Activated T-cell treated with anti-CD3 and anti-CD28 coated beads for 48 hours (primary cell): ENCODE measurements at regions not wholly inside any gene's neighbourhood (a gene's known extent, or its start where the extent isn't known, plus 50 kb on each side); places are given as distances from the start of the nearest gene placed in this dataset.

Experiments
- DNase-seq: peaks from one replicate; pipeline ENCODE4 v3.0.0-alpha.2; 2020; ENCODE audit warnings: low read depth

DNA sequence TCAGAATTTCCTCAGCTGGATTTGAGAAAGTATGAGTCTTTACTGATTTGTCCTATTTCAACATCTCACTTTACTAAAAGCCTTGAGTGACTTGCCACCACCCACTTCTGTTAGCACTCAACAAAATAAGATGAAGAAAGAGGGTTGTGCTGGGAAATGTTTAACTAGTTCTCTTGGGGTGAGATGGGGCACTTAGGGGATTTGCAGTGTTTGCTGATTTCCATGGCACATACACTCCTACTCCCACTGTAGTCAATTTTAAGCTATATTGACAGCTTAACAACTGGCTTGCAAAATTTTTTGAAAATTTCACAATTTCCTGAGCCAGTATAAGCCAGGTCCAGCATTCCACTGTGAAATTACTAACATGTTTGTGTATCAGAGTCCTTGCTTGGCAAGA is 463.1 kb upstream of the ARHGEF26 start:
- no peak for DNase-seq

DNA sequence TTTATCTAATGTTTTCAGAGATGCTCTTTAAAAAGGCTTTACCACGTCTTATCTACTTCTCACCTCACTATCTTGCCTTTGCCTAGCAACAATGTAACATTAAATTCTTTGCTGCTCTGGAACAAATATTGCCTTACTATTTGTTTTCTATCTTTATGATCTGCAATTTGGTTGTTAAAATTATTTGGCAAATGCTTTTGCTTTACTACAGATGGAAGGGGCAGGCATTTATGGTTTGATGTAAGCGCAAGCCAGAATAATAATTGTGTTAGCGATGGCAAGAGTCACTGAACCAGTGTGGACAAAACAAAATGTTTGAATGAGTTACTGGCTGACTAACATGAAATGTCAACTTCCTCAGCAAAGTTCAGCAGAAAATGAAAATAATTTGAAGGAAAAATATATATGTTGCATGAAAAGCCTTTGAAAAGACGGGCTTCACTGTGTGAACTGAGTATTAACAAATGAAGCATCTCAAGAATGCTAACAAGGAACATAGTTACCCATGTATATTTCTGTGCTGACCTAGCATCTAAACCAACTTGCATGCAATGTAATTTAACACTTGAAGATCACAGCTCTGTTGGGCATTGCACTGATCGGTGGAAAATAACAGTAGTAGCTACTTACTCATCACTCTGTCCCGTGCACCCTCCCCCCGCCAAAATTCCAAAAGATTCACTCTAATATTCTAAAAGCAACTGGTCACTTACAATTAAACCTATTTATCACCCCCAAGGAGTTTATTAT is 454.0 kb upstream of the ARHGEF26 start:
- no peak for DNase-seq

DNA sequence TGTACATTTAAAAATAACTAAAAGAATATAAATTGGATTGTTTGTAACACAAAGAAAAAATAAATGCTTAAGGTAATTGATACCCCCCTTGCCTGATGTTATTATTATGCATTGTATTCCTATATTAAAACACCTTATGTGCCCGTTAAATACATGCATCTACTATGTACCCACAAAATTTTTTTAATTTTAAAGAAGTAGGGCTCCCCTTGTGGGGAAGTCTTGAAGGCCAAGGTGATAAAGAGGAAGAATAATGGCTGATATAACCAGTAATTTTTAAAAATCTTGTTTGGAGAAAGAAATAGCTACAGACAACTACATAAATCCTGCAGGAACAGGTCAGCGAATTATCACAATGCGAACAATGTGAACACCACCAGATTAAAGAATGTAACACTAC is 451.7 kb upstream of the ARHGEF26 start:
- DNase-seq: no peak

DNA sequence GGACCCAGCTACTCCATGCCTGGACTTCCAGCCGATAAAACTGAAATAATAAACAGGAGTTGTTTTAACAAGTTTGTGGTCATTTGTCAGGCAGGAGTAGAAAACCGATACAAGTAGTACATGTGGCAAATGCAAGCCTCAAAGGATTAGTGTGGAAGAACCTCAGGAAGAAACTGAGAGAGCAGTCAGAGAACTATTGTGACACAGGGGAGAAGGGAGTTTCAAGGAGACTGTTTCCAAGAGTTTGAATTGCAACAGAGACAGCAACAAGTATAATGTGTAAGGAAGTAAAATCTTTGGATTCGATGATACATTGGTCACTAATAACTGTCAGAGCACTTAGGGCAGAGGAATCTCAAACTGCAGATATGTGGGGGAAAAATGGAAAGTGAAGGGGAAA is 450.6 kb upstream of the ARHGEF26 start:
- no peak for DNase-seq

DNA sequence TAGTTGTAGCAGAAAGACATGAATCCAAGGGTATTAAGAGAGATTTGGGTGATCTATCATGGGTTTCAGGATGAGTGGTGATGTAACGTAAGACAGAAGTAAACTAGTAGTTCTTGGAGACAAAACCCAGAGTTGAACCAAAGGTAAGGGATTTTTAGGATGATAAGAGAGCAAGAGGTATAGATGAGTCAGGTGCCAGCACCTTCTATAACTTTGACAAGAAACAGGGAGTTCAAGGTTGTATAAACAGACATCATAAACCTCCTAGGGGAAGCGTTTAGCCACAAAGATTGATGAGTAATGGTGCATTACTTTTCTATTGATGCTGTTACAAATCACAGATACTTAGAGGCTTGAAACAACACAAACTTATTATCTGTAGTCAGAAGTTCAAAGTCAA is 447.3 kb upstream of the ARHGEF26 start:
- no peak for DNase-seq

DNA sequence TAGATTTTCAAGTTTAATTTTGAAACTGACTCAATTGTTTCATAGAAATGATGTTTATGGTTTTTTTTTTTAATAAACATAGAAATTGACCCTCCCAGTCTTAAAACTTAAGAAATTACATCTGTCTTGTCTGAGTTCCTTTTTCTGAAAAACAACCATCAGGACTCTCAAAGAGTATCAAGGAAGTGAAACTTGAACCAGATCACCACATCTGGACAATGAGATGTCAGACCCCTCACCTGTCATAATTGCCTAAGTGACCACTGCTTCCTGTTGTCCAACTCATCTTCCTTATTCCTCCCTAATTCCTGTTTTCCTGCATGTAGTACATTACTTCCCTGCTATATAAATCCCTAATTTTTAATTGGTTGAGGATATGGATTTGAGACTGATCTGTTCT is 441.5 kb upstream of the ARHGEF26 start:
- no peak for DNase-seq

DNA sequence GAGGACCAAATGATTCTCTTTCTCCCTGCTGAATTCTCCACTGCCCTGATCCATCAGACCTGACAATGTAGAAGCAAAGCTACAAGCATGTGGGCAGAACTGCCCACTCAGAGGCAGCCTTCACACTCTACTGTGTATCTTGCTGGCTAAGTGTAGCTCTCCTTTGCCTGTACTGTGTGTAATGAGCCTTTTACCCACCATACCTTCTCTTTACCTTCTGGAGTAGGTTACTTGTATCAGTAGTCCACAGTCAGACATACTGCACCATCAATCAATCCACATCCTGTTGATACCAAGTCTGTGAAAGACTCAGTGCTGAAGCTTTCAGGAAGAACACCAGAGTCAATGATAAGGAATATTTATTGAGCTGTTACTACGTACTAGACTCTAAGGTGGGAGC is 440.7 kb upstream of the ARHGEF26 start:
- DNase-seq: no peak

DNA sequence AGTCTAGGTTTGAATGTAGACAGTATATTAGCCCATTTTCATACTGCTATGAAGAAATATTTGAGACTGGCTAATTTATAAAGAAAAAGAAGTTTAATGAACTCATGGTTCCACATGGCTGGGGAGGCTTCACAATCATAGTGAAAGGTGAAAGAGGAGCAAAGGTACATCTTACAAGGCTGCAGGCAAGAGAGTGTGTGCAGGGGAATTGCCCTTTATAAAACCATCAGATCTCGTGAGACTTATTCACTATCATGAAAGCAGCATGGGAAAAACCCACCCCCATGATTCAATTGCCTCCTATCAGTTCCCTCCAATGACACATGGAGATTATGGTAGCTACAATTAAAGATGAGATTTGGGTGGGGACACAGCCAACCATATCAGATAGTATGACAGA is 440.1 kb upstream of the ARHGEF26 start:
- DNase-seq: no peak

DNA sequence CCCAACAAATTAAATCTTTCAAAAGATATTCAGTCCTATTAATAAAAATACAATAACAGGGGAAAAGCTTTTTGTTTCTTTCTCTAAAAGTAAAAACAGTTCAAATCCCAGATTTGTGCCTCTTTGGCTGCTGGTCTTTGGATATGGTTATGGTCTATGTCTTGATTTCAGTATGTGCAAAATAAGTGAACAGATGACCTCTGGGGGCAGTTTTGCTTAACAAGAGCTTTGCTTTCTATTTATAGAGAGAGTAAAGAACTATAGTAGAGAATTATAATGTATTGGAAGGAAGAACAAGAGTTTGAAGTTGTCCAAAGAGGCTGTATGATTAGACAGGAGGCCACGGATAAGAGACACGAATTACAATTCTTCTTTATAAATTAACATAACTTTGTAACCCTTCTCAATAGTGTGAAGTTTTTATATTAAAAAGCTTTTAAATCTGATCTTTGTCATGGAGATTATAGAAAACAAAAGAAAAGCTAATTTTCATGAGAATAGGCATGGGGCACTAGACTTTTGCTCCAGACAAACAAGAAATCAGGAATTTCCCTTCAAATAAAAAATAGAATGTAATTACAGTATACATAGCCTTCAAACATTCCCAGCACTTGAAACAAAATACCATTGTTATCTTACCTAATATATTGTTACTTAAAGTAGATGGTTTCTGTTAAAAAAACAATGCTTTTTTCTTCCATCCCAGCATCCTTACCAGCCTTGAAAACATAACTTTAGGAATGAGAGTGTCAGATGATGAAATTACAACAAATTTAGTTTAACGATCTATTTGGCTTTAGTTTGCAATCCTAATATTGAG is 432.7 kb upstream of the ARHGEF26 start:
- DNase-seq: no peak

DNA sequence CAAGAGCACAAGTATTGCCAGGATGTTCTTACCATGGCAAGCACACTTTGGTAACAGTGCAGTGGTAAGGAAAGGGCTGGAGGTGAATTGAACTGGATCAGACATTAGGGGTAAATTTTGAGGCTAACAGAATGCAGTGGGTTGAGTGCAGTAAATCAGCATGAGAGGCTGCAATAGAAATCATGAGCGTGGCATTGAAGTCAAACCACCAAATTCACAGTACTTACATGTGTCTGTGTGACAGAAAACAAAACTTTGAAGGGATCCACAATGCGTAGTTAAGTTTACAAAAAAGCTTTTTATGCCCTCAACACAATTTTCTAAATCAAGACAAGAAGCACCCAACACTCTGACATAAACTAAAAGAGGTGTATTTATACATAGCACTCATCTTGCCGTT is 428.0 kb upstream of the ARHGEF26 start:
- no peak for DNase-seq

DNA sequence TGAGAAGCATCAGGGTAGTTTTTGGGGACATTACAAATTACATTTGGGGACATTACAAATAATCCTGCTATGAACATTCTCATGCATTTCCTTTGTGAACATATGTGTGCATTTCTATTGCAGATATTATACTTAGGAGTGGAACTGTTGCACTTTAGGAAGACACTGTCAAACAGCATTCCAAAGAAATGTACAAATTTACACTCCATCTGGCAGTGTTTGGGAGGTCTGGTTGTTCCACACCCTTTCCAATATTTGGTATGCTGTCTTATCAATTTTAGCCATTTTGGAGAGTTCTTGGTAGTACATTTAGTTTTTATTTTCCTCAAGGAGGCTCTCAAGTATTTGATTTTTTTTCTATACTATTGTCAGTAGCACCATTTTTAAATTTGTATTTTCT is 419.1 kb upstream of the ARHGEF26 start:
- DNase-seq: no peak

DNA sequence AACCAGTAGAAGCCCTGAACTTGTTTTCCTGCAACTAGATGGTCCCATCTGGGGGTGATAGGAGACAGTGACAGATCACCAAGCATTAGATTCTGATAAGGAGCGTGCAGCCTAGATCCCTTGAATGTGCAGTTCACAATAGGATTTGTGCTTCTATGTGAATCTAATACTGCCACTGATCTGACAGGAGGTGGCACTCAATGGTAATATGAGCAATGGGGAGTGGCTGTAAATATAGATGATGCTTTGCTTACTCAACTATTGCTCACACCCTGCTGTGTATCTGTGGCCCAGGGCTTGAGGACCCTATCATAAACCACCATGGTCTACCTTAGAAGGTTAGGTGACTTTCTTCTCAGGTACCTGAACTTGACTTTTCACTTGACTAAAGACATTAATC is 417.1 kb upstream of the ARHGEF26 start:
- no peak for DNase-seq

DNA sequence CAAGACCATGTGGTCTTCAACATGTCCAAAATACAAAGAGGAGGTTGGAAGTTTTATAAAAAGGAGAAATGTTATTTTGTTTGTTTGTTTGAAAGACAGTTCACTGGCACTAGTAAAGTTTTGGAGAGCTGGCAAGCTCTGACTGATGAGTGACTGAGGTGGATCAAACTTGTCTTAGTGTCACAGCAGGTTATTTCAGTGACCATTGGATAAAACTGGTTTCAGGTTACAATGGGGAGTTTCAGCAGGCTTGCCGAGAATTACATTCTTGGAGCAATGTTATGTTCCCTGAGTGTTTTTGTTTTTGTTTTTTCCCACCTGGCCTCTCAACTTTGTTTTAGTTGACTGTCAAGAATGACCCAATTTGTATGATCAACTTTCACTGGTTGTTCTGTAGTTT is 414.5 kb upstream of the ARHGEF26 start:
- no peak for DNase-seq

DNA sequence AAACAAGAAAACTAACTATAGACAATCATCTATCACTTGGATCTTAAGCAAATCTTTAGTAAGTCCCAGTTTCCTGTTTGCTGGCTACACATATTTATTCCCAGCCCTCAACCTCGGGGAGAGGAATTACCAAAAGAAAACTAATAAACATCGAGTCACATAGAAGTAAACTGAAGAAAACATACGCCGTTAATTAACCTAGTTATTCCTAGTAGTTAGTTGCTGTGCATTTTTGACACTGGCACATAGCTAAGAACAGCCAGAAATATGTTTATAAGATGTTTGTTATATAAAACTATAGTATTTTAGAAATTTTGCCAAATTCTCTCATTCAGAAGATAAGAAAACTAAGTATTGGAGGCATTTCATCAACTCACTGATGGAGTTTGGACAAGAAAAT is 407.2 kb upstream of the ARHGEF26 start:
- no peak for DNase-seq

DNA sequence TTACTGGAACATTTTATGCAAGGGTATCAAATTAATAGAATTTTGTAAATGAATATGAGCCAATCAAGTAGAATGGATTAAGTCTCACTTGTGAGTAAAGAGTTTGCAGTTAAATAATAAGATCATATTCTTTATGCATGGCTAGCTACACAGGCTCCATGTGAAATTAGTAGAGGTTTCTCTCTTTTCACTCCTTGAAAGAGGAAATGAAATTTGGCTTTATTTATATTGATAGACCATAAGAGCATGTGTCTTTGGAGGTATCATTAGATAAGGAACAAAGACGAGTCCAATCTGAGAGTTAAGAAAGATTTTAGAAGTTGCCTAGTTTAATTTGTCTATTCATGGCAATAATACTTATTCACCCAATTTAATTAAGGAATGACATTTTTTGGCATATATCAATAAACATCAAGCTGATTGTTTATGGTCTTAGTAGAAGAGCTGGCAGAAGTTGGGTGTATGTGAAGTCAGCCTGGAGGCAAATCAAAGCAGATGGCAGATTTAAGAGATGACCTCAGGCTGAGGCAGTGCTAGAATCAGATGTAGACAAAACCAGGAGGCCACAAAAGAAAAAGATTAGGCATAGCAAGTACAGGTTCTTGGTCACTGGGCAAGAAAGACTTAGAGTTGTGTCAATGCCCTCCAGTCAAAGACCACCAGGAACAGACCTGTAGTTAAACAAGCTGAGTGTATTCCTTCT is 406.5 kb upstream of the ARHGEF26 start:
- DNase-seq: no peak

DNA sequence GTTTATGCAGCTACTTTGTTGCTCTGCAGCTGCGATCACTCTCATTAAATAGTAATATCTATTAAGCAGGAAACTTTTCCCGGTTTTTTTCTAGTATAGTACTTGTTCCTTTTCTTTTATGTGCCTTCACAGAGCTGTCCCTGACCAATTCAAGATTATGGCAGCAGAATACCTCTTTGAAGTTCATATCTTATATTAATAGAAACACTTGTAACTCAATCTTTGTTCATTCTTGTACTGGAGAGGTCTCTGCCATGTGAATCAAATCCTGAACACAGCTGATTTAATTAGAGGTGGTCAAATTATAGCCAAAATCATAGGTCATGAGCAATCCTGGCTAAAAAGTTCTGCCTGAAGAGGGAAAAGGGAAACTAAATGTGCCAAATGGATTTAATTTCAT is 399.0 kb upstream of the ARHGEF26 start:
- no peak for DNase-seq

DNA sequence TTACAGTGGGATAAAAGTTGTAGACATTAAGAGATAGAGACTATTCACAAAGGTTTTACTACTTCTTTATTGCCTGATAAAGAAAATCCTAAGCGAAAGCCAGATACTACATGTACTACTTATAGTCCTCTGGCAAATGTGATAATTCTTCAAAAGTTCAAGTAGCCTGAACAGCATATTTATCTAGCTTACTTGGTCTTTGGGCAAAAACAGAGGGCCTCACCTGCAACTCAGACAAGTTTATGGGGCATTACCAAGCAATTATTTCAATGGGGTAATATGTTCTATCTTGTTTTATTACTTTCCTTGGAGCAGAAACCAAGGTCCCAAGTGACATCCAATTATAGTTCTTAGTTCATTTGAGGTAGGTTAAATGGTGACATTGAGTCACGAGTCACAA is 390.1 kb upstream of the ARHGEF26 start:
- DNase-seq: no peak

DNA sequence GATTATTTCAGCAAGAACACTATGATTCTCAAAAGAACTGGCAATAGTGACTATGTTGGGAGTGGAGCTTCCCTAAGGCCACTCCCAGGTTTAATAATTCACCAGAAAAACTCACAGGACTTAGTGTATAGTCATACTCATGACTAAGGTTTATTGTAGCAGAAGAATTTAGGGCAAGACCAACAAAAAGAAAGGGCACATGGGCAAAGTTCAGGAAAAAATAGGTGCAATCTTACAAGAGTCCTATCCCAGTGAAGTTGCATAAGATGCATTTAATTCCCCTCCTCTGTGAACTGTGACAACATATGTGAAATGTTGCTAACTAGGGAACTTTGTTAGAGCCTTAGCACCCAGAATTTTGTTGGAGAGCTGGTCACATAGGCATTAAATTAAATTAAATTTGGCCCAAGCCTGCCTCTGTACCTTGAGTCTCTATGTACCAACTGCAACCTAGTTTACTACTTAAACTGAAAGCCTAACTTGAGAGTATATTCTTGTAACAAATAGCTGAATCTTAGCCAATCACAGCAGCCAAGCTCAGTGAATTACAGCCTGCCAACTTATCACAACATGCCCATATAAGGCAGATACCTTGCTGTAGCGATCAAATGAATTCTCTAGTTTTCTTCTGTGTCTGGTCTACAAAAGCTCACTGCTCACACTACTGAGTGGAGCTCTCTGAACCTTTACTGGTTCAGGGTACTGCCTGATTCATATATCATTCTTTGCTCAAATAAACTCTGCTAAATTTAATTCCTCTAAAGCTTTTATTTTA is 386.2 kb upstream of the ARHGEF26 start:
- no peak for DNase-seq

DNA sequence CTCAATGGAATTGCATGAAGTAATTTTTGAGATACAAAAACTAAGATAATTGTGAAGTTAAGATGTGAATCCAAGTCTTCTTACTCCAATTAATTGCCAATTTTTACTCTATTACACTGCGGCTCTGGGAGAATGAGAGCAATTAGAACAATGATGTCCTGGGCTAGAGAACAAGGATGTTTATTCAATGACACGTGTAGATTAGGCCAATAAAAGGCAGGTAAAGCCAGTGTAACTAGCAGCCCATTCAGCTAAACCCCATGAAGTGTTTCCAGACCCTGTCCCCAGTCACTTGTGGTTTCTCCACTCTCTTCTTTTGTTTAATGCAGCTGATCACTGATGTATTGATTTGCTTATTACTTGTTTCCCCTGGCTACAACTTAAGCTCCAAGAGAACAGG is 381.1 kb upstream of the ARHGEF26 start:
- no peak for DNase-seq

DNA sequence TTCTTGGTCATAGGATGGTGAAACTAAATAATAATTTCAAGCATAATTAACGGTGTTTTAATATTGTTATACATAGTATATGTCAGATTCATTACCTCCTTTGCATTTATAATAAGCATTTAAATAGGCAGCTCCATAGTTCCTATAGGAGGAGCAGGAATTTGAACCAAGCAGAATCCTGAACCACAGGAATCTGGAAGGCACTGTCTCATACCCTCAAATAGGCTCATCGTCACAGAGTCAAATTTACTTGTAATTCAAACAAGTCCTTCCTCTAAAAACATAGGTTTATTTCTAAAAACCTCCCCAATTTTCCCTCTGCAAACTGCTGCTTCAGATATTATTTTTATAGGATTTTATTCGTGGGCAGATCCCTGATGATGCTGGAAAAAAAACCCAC is 376.3 kb upstream of the ARHGEF26 start:
- DNase-seq: no peak

DNA sequence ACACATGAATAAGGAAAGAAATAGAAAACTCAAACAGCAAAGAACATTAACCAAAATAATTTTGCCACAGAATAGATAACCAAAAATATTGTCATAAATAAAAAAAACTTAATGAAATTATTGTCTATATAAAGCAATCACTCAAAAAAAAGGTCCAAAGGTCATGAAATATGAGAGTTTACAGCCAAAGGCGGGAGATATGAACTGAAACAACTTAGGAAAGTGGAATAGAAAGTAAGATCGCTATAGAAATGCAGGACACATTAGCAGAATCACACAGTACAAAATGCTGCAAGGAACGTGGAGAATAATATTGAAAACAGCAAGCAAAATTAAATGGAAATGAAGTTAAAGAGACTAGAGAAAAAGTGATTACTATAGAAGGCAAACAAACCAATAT is 375.0 kb upstream of the ARHGEF26 start:
- no peak for DNase-seq

DNA sequence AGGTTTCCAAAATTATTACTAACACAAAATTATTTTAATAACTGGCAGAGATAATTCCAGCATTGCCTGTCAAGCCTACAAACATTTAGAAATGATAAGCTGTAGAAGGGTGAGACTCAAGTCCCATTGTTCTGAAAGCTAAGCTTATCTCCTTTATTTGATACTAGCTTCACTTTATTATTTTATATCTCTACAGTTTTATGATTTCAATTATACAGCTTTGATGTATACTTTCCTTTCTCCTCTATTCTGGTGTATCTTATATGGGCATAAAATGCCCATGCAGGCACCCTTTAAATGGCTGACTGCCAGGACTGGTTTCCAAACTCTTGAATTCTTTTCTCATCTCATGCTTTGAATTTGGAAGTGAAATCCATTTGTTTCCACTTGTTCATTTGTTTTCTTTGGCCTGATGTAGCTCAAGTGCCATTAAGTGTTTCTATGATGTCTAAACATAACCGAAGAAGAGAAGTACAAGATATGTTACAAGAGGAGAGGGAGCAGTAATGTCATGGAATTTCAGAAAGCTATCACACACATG is 372.1 kb upstream of the ARHGEF26 start:
- no peak for DNase-seq
